Stomach (tissue), 8 donors: ENCODE measurements at regions not wholly inside any gene's neighbourhood (a gene's known extent, or its start where the extent isn't known, plus 50 kb on each side); places are given as distances from the start of the nearest gene placed in this dataset.
A peak's percentile ranks its signal among the peaks of the same experiment; 100 is the strongest.

Source experiments
- DNase-seq, 2 donors: peaks; one replicate each; pipeline versions ENCODE4 v3.0.0 to v3.0.0-alpha.2; 2013 to 2019
- H3K27ac ChIP-seq, 5 donors: fragments of 200-600 bp in 4 of 5; sonication (generic) in 4 of 5; one replicate each; pipeline ENCODE4 v1.5.1; 2013 to 2019; ENCODE audit warnings: mild to moderate bottlenecking in 1 of 5, moderate library complexity in 1 of 5
- H3K27me3 ChIP-seq, 3 donors: fragments of 200-600 bp; sonication (generic); one replicate each; pipeline ENCODE4 v1.5.1; 2017 to 2019; ENCODE audit warnings: mixed run types in 1 of 3
- H3K36me3 ChIP-seq, 4 donors: fragments of 200-600 bp; sonication (generic); 1 replicate in 3 of 4; 2 replicates in 1 of 4; pipeline ENCODE4 v1.5.1; 2016 to 2019
- H3K4me1 ChIP-seq, 4 donors: fragments of 200-600 bp; sonication (generic); one replicate each; pipeline ENCODE4 v1.5.1; 2016 to 2019
- H3K4me3 ChIP-seq, 4 donors: fragments of 200-600 bp; sonication (generic) in 3 of 4; one replicate each; pipeline ENCODE4 v1.5.1; 2016 to 2019; ENCODE audit warnings: mild to moderate bottlenecking in 1 of 4
- H3K9me3 ChIP-seq, 4 donors: fragments of 200-600 bp; sonication (generic); one replicate each; pipeline ENCODE4 v1.5.1; 2016 to 2019
- CTCF ChIP-seq, 7 experiments: fragments of 450-650 bp in 4 of 7; fragments of 200-600 bp in 3 of 7; sonication (generic) in 3 of 7; IDR thresholded peaks; one replicate each; pipeline ENCODE4 v1.5.1; 2016 to 2019; ENCODE audit warnings: antibody characterized with exemption in 7 of 7, control low read depth in 2 of 7, mild to moderate bottlenecking in 1 of 7
- EP300 ChIP-seq: sonication (generic); formaldehyde crosslinking; IDR thresholded peaks from one replicate; pipeline ENCODE4 v1.6.1; 2017; ENCODE audit warnings: antibody characterized with exemption
- POLR2A ChIP-seq, 4 donors: fragments of 450-650 bp; IDR thresholded peaks; one replicate each; pipeline ENCODE4 v1.6.1; 2016; ENCODE audit warnings: antibody characterized with exemption in 4 of 4, control low read depth in 2 of 4, mild to moderate bottlenecking in 1 of 4, moderate library complexity in 1 of 4
- POLR2AphosphoS5 ChIP-seq, 3 donors: sonication (generic); formaldehyde crosslinking; IDR thresholded peaks; one replicate each; pipeline ENCODE4 v1.6.1; 2016; ENCODE audit warnings: antibody characterized with exemption in 3 of 3
- WGBS, 5 donors: extraction: QIAGEN DNeasy Blood & Tissue Kit in 3 of 5; methylation state at CpG; one replicate each; pipeline versions ENCODE4 v1.1.5 to v1.1.7; 2013 to 2018; 5-methylcytosine and 5-hydroxymethylcytosine counted together
- intact Hi-C: fragments of 100-400 bp; cut with DNase I; formaldehyde crosslinking; loops from one replicate; pipeline ENCODE4 v1.15.1; 2023; ENCODE audit warnings: low total_unique reads
- donor health status: healthy with polysubstance abuse.
- donor health status: Bipolar disorder and iron deficiency.
- donor health status: healthy.

GRCh38 chr2:157106950-157107349 lies 150.6 kb upstream of the GALNT5 start:
- Histone ChIP-seq H3K4me1 (no peaks in the 10 kb centered on the region), H3K27ac (no peak overlapping the region), H3K4me3 (no peak overlapping the region), H3K9me3 (peaks cover 0 to 13% (median 6%) of the 10 kb centered on the region in 4 donors), H3K36me3 (no peaks in the 10 kb centered on the region), H3K27me3 (no peaks in the 10 kb centered on the region)
- WGBS, 5 donors = 76 to 88% (median 86%) methylated on average over 1 of the region's 1 CpG
- TF ChIP-seq EP300 (no peak), CTCF (IDR thresholded peaks at IDR 0.05) (no peak)
- DNase-seq = no peak
- intact Hi-C loops = no loop called here

DNA sequence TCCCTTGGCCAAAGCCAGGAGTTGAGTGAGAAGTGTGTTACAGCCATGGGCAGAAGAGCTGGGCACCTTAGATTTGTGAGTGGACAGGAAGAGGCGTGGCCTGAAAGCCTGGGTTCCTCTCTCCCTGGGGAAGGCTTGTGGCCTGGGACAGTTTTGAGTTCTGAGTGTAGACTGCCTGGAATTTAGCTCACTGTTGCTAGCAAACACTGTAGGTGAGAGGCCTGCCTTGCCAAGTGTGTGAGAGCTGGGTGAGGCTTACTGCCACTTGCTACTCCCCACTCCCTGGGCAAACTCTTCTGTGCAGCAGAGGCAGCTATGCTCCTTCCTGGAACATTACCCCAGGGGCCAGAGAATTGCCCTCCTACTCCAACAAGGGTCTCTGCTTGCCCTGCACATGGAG lies 150.0 kb upstream of the GALNT5 start:
- Histone ChIP-seq H3K4me3 (no peak overlapping the region), H3K4me1 (no peaks in the 10 kb centered on the region), H3K9me3 (peaks cover 0 to 13% (median 7%) of the 10 kb centered on the region in 4 donors), H3K27ac (no peak overlapping the region), H3K27me3 (no peaks in the 10 kb centered on the region), H3K36me3 (no peaks in the 10 kb centered on the region)
- WGBS, 5 donors = 44 to 83% (median 69%) methylated on average over 1 of the region's 1 CpG
- intact Hi-C loops = no loop called here
- peak in 1 of 2 donors; percentile 10 for DNase-seq
- TF ChIP-seq CTCF (IDR thresholded peaks at IDR 0.05) (no peak), POLR2AphosphoS5 (IDR thresholded peaks at IDR 0.05) (no peak), POLR2A (IDR thresholded peaks at IDR 0.05) (no peak), EP300 (no peak)

DNA sequence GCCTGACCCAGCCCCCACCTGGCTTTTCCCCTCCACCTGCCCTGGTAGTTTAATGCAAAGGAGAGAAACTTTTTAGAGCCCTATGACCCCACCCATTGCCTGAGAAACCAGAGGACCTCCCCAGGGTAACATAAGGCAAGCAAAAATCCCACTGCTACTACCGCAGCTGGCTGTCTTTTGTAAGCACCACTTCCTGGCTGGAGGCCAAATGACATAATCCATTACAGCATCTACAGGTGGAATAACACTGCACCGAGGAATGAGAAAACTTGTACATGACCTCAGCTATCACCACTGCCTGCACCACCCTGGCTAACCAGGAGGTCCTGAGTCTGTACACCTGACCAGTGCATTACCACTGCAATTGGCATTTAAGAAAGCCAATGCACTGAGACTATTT lies 149.6 kb upstream of the GALNT5 start:
- H3K9me3 ChIP-seq = peaks cover 0 to 15% (median 9%) of the 10 kb centered on the region in 4 donors
- DNase-seq = peak in 1 of 2 donors; percentile 58
- H3K36me3 ChIP-seq = no peaks in the 10 kb centered on the region
- H3K27me3 ChIP-seq = no peaks in the 10 kb centered on the region
- no peaks in the 10 kb centered on the region for H3K4me1 ChIP-seq
- intact Hi-C loops = no loop called here
- TF ChIP-seq CTCF (IDR thresholded peaks at IDR 0.05) (no peak), POLR2AphosphoS5 (IDR thresholded peaks at IDR 0.05) (no peak), POLR2A (IDR thresholded peaks at IDR 0.05) (no peak), EP300 (no peak)
- no peak overlapping the region for H3K27ac ChIP-seq
- H3K4me3 ChIP-seq = no peak overlapping the region
- 8 to 29% (median 21%) methylated on average over 2 of the region's 2 CpGs for WGBS, 5 donors

DNA sequence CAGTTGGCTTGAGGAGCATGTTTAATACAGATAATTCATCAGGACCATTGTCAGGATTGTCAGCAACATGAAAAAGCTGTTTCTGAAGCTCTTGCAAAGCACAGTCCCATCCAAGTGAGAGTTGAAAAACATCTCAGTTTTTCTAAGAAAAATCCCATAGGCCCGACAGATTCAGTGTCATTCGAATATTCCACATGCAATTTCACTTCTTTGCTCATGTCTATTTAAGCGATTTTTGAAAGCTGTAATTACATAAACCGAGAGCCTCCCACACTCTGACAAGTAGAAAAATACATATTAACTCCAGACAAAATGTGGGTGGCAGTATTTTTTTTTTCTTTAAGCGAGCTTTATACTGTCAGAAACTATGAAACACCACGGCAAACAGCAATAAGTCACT lies 134.7 kb upstream of the GALNT5 start:
- no peaks in the 10 kb centered on the region for H3K36me3 ChIP-seq
- no peaks in the 10 kb centered on the region for H3K27me3 ChIP-seq
- TF ChIP-seq CTCF (IDR thresholded peaks at IDR 0.05) = no peak
- no peak for TF ChIP-seq POLR2A (IDR thresholded peaks at IDR 0.05)
- TF ChIP-seq EP300 = no peak
- no peak for TF ChIP-seq POLR2AphosphoS5 (IDR thresholded peaks at IDR 0.05)
- WGBS, 5 donors = 79 to 88% (median 80%) methylated on average over 6 of the region's 6 CpGs
- intact Hi-C loops = no loop called here
- no peak for DNase-seq
- H3K9me3 ChIP-seq = peaks cover 0 to 3% (median 0%) of the 10 kb centered on the region in 4 donors
- no peaks in the 10 kb centered on the region for H3K4me1 ChIP-seq
- no peak overlapping the region for H3K4me3 ChIP-seq
- H3K27ac ChIP-seq = no peak overlapping the region
